GM19328 (cell line): ENCODE measurements at regions not wholly inside any gene's neighbourhood (a gene's known extent, or its start where the extent isn't known, plus 50 kb on each side); places are given as distances from the start of the nearest gene placed in this dataset.
"Not testable (repeated sequence)": the region's sequence is repeated elsewhere in the genome, so short reads cannot be mapped to it uniquely, and the experiment has no call there.

Experiments used
- ATAC-seq: cut with Tn5 transposase; IDR thresholded peaks from one replicate; pipeline ENCODE4 v1.9.1; 2021; ENCODE audit warnings: mild to moderate bottlenecking, moderate library complexity; ENCODE audit not compliant: unreplicated experiment

- no peak for ATAC-seq
Measured at GRCh38 chrX:39487166-39487968, 610.4 kb downstream of the BCOR start.

- ATAC-seq: no peak
Measured at GRCh38 chrX:39487969-39488330, 609.8 kb downstream of the BCOR start.

GRCh38 chrX:39491548-39492297 lies 606.0 kb downstream of the BCOR start:
- no peak for ATAC-seq

- no peak for ATAC-seq
Measured at GRCh38 chrX:39492497-39493162, 605.1 kb downstream of the BCOR start.

GRCh38 chrX:39493168-39493567 lies 604.6 kb downstream of the BCOR start:
- no peak for ATAC-seq

- not testable (repeated sequence) for ATAC-seq
Measured at GRCh38 chrX:39497117-39497516, 600.6 kb downstream of the BCOR start.

GRCh38 chrX:39497702-39498265 lies 600.0 kb downstream of the BCOR start:
- no peak for ATAC-seq

- no peak for ATAC-seq
Measured at GRCh38 chrX:39499996-39500395, 597.8 kb downstream of the BCOR start.

GRCh38 chrX:39501822-39502221 lies 595.9 kb downstream of the BCOR start:
- ATAC-seq: no peak

- ATAC-seq: no peak
Measured at GRCh38 chrX:39502486-39502885, 595.3 kb downstream of the BCOR start.

- ATAC-seq: no peak
Measured at GRCh38 chrX:39504227-39504626, 593.5 kb downstream of the BCOR start.

- ATAC-seq: no peak
Measured at GRCh38 chrX:39504850-39505259, 592.9 kb downstream of the BCOR start.

GRCh38 chrX:39506131-39506530 lies 591.6 kb downstream of the BCOR start:
- ATAC-seq: no peak

- no peak for ATAC-seq
Measured at GRCh38 chrX:39507034-39507433, 590.7 kb downstream of the BCOR start.

- no peak for ATAC-seq
Measured at GRCh38 chrX:39507617-39508299, 590.0 kb downstream of the BCOR start.

- no peak for ATAC-seq
Measured at GRCh38 chrX:39508300-39508692, 589.5 kb downstream of the BCOR start.

- no peak for ATAC-seq
Measured at GRCh38 chrX:39509157-39509556, 588.6 kb downstream of the BCOR start.

- no peak for ATAC-seq
Measured at GRCh38 chrX:39513836-39514235, 583.9 kb downstream of the BCOR start.

GRCh38 chrX:39514801-39515200 lies 583.0 kb downstream of the BCOR start:
- ATAC-seq: no peak

- no peak for ATAC-seq
Measured at GRCh38 chrX:39516427-39516841, 581.3 kb downstream of the BCOR start.

- ATAC-seq: no peak
Measured at GRCh38 chrX:39518476-39519029, 579.2 kb downstream of the BCOR start.
